ENCODE measurements at regions not wholly inside any gene's neighbourhood (a gene's known extent, or its start where the extent isn't known, plus 50 kb on each side); places are given as distances from the start of the nearest gene placed in this dataset.

DNA sequence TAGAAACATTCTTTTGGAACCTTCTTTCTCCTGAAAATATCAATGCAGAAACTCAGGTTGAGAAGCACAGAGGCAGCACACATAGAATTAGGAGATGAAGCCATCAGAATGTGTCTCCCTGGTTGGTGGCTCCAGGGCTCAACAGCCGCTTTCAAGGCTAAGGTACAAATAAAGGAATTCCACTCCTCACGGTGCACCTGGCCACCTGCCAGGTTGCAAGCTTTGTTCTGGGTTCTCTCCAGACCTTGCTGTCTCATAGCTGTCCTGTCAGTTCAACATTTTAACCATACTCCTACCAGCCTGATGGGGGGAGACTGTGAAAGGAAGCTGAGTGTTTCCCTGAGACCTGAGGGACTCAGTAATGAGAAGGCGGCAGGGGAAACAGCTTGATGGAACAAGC lies 96.3 kb upstream of the HPF1 start:
- TF ChIP-seq POLR2A (IDR thresholded peaks at IDR 0.05) = no peak
- TF ChIP-seq, protein P1, sequence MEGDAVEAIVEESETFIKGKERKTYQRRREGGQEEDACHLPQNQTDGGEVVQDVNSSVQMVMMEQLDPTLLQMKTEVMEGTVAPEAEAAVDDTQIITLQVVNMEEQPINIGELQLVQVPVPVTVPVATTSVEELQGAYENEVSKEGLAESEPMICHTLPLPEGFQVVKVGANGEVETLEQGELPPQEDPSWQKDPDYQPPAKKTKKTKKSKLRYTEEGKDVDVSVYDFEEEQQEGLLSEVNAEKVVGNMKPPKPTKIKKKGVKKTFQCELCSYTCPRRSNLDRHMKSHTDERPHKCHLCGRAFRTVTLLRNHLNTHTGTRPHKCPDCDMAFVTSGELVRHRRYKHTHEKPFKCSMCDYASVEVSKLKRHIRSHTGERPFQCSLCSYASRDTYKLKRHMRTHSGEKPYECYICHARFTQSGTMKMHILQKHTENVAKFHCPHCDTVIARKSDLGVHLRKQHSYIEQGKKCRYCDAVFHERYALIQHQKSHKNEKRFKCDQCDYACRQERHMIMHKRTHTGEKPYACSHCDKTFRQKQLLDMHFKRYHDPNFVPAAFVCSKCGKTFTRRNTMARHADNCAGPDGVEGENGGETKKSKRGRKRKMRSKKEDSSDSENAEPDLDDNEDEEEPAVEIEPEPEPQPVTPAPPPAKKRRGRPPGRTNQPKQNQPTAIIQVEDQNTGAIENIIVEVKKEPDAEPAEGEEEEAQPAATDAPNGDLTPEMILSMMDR (IDR thresholded peaks at IDR 0.05) = no peak
